Aorta (tissue), 5 donors: ENCODE measurements at regions not wholly inside any gene's neighbourhood (a gene's known extent, or its start where the extent isn't known, plus 50 kb on each side); places are given as distances from the start of the nearest gene placed in this dataset.

ENCODE experiments used
- ATAC-seq: fragments of 200-7000 bp; cut with Tn5 transposase; one replicate; pipeline ENCODE4 v1.9.1; 2022; ENCODE audit warnings: moderate library complexity; ENCODE audit not compliant: low FRiP score
- DNase-seq, 2 donors: peaks; one replicate each; pipeline ENCODE4 v3.0.0-alpha.2; 2020
- H3K27ac ChIP-seq, 2 donors: one replicate each; pipeline ENCODE4 v1.5.1; 2013; ENCODE audit warnings: low read length in 2 of 2, mild to moderate bottlenecking in 2 of 2, moderate library complexity in 2 of 2, control low read depth in 1 of 2, inconsistent platforms in 1 of 2, low read depth in 1 of 2
- H3K27me3 ChIP-seq, 2 donors: one replicate each; pipeline ENCODE4 v1.6.1; 2013; ENCODE audit warnings: control low read depth in 1 of 2, low read length in 1 of 2, mild to moderate bottlenecking in 1 of 2, moderate library complexity in 1 of 2; ENCODE audit not compliant: insufficient read depth in 2 of 2, control insufficient read depth in 1 of 2
- H3K36me3 ChIP-seq, 2 donors: one replicate each; pipeline ENCODE4 v1.6.1; 2013; ENCODE audit warnings: control low read depth in 1 of 2, low read length in 1 of 2, mild to moderate bottlenecking in 1 of 2; ENCODE audit not compliant: insufficient read depth in 2 of 2, control insufficient read depth in 1 of 2
- H3K4me1 ChIP-seq, 2 donors: one replicate each; pipeline ENCODE4 v1.6.1; 2013; ENCODE audit warnings: low read length in 2 of 2, control low read depth in 1 of 2, mild to moderate bottlenecking in 1 of 2, moderate library complexity in 1 of 2; ENCODE audit not compliant: insufficient read depth in 2 of 2, control insufficient read depth in 1 of 2
- H3K4me3 ChIP-seq, 2 donors: one replicate each; pipeline ENCODE4 v1.5.1; 2013; ENCODE audit warnings: low read length in 2 of 2, control low read depth in 1 of 2, mild to moderate bottlenecking in 1 of 2
- H3K9me3 ChIP-seq: one replicate; pipeline ENCODE4 v1.6.1; 2013; ENCODE audit warnings: mild to moderate bottlenecking, low read length; ENCODE audit not compliant: control insufficient read depth
- WGBS, 2 donors: extraction: QIAGEN DNeasy Blood & Tissue Kit; methylation state at CpG; one replicate each; pipeline ENCODE4 v1.1.7; 2013; 5-methylcytosine and 5-hydroxymethylcytosine counted together
- intact Hi-C, 2 donors: fragments of 100-400 bp; cut with DNase I; formaldehyde crosslinking; loops; one replicate each; pipeline versions ENCODE4 v1.14.2 to v1.15.0; 2022
- donor health status: healthy with polysubstance abuse.
- donor health status: Bipolar disorder and iron deficiency.
- donor health status: DM: no; HTN: no; CAD: no.
- donor health status: DM: no; HTN: no; CAD: no.
- donor health status: DM: yes; HTN: yes; CAD: no.

GRCh38 chr11:116202922-116203321 lies 569.9 kb downstream of the BUD13 start:
- Histone ChIP-seq H3K4me1 (no peaks in the 10 kb centered on the region), H3K9me3 (no peaks in the 10 kb centered on the region), H3K36me3 (no peaks in the 10 kb centered on the region), H3K4me3 (no peak overlapping the region), H3K27me3 (no peaks in the 10 kb centered on the region), H3K27ac (no peak overlapping the region)
- 44 to 63% methylated on average over 2 of the region's 2 CpGs for WGBS, 2 donors
- ATAC-seq, result no peak
- intact Hi-C loops, result no loop called here
- no peak for DNase-seq

GRCh38 chr11:116200564-116200963 lies 572.2 kb downstream of the BUD13 start:
- no peak overlapping the region for H3K4me3 ChIP-seq
- no peaks in the 10 kb centered on the region for H3K9me3 ChIP-seq
- H3K4me1 ChIP-seq, result no peaks in the 10 kb centered on the region
- DNase-seq (no peak), ATAC-seq (no peak)
- H3K27ac ChIP-seq, result no peak overlapping the region
- no peaks in the 10 kb centered on the region for H3K36me3 ChIP-seq
- no peaks in the 10 kb centered on the region for H3K27me3 ChIP-seq
- intact Hi-C loops, result no loop called here
- WGBS, 2 donors, result 93% methylated on average over 8 of the region's 8 CpGs

- H3K9me3 ChIP-seq, result no peaks in the 10 kb centered on the region
- H3K27me3 ChIP-seq, result no peaks in the 10 kb centered on the region
- 24 to 28% methylated on average over 10 of the region's 10 CpGs for WGBS, 2 donors
- H3K27ac ChIP-seq, result no peak overlapping the region
- intact Hi-C loops, result no loop called here
- H3K4me1 ChIP-seq, result no peaks in the 10 kb centered on the region
- ATAC-seq, result no peak
- no peaks in the 10 kb centered on the region for H3K36me3 ChIP-seq
- no peak for DNase-seq
- no peak overlapping the region for H3K4me3 ChIP-seq
Measured at GRCh38 chr11:116199182-116199581, 573.6 kb downstream of the BUD13 start.

- H3K4me1 ChIP-seq, result no peaks in the 10 kb centered on the region
- H3K36me3 ChIP-seq, result no peaks in the 10 kb centered on the region
- ATAC-seq (no peak), DNase-seq (no peak)
- no peaks in the 10 kb centered on the region for H3K9me3 ChIP-seq
- intact Hi-C loops, result no loop called here
- WGBS, 2 donors, result 76 to 80% methylated on average over 5 of the region's 5 CpGs
- H3K4me3 ChIP-seq, result no peak overlapping the region
- H3K27me3 ChIP-seq, result no peaks in the 10 kb centered on the region
- H3K27ac ChIP-seq, result no peak overlapping the region
Measured at GRCh38 chr11:116194156-116194904, 578.5 kb downstream of the BUD13 start.

GRCh38 chr11:116193321-116194131 lies 579.3 kb downstream of the BUD13 start:
- H3K4me1 ChIP-seq, result no peaks in the 10 kb centered on the region
- DNase-seq (no peak), ATAC-seq (peak; percentile 56)
- peak overlapping the region in 1 of 2 donors; percentile 27 for H3K4me3 ChIP-seq
- H3K9me3 ChIP-seq, result no peaks in the 10 kb centered on the region
- intact Hi-C loops, result no loop called here
- 0 to 2% methylated on average over 34 of the region's 34 CpGs for WGBS, 2 donors
- no peaks in the 10 kb centered on the region for H3K36me3 ChIP-seq
- no peak overlapping the region for H3K27ac ChIP-seq
- H3K27me3 ChIP-seq, result no peaks in the 10 kb centered on the region

GRCh38 chr11:116192509-116193210 lies 580.1 kb downstream of the BUD13 start:
- no peak for ATAC-seq

GRCh38 chr11:116190861-116191260 lies 581.9 kb downstream of the BUD13 start:
- intact Hi-C loops, result no loop called here
- no peaks in the 10 kb centered on the region for H3K27me3 ChIP-seq
- ATAC-seq (no peak), DNase-seq (no peak)
- no peaks in the 10 kb centered on the region for H3K36me3 ChIP-seq
- no peak overlapping the region for H3K27ac ChIP-seq
- H3K4me1 ChIP-seq, result no peaks in the 10 kb centered on the region
- H3K4me3 ChIP-seq, result no peak overlapping the region
- 94 to 96% methylated on average over 3 of the region's 3 CpGs for WGBS, 2 donors
- H3K9me3 ChIP-seq, result no peaks in the 10 kb centered on the region

More at GRCh38 chr11:116192509-116193210, 580.1 kb downstream of the BUD13 start:
- Histone ChIP-seq H3K9me3 (no peaks in the 10 kb centered on the region), H3K36me3 (no peaks in the 10 kb centered on the region), H3K27ac (no peak overlapping the region), H3K4me1 (no peaks in the 10 kb centered on the region), H3K4me3 (no peak overlapping the region), H3K27me3 (no peaks in the 10 kb centered on the region)
- 37 to 39% methylated on average over 12 of the region's 12 CpGs for WGBS, 2 donors
- intact Hi-C loops, result no loop called here
- no peak for DNase-seq

- WGBS, 2 donors, result 72 to 79% methylated on average over 10 of the region's 10 CpGs
- no peak overlapping the region for H3K27ac ChIP-seq
- no peak overlapping the region for H3K4me3 ChIP-seq
- ATAC-seq (no peak), DNase-seq (no peak)
- H3K9me3 ChIP-seq, result no peaks in the 10 kb centered on the region
- no peaks in the 10 kb centered on the region for H3K36me3 ChIP-seq
- no peaks in the 10 kb centered on the region for H3K4me1 ChIP-seq
- no peaks in the 10 kb centered on the region for H3K27me3 ChIP-seq
- intact Hi-C loops, result no loop called here
Measured at GRCh38 chr11:116189408-116190170, 583.2 kb downstream of the BUD13 start.
